ENCODE measurements at regions not wholly inside any gene's neighbourhood (a gene's known extent, or its start where the extent isn't known, plus 50 kb on each side); places are given as distances from the start of the nearest gene placed in this dataset.

- Histone ChIP-seq H3K9me2 (ENCODE audit: insufficient read depth) (no peaks in the 10 kb centered on the region; the same call in 1 of the 2 replicates), H3K79me2 (replicated peaks; ENCODE audit: insufficient read depth) (no peaks in the 10 kb centered on the region), H3K4me3 (no peak overlapping the region), H3K4me2 (no peak overlapping the region), H3K27me3 (ENCODE audit: insufficient read depth) (no peaks in the 10 kb centered on the region), H3K36me3 (ENCODE audit: insufficient read depth) (no peaks in the 10 kb centered on the region), H2AFZ (no peak overlapping the region), H4K20me1 (replicated peaks; ENCODE audit: insufficient read depth) (no peaks in the 10 kb centered on the region), H3F3A (replicated peaks; ENCODE audit: low read depth) (no peaks in the 10 kb centered on the region), H3K27ac (ENCODE audit: low read depth) (no peak overlapping the region), H3K4me1 (ENCODE audit: insufficient read depth) (no peaks in the 10 kb centered on the region)
- Mint-ChIP-seq H3K4me1 (no peaks in the 10 kb centered on the region), H3K27ac (no peak overlapping the region), H3K9me3 (no peaks in the 10 kb centered on the region), H3K36me3 (ENCODE audit: low read depth) (no peaks in the 10 kb centered on the region), H3K4me3 (no peak overlapping the region), H3K27me3 (ENCODE audit: insufficient read depth, low read depth, poor library complexity) (peaks cover 3% of the 10 kb centered on the region)
- TF ChIP-seq CTCF (conservative IDR thresholded peaks at IDR 0.05; ENCODE audit: low read depth in 2 of 2), result no peak
- TF ChIP-seq NANOG (IDR thresholded peaks at IDR 0.05; ENCODE audit: borderline replicate concordance), result no peak
- TF ChIP-seq STAT1 (IDR thresholded peaks at IDR 0.05; ENCODE audit: unreplicated experiment), result no peak
- no peak for TF ChIP-seq JUNB (IDR thresholded peaks at IDR 0.05; ENCODE audit: unreplicated experiment)
- no peak for TF ChIP-seq ZNF331 (CRISPR knock-in tag; IDR thresholded peaks at IDR 0.05; ENCODE audit: low read depth)
- TF ChIP-seq REST (IDR thresholded peaks at IDR 0.05; ENCODE audit: unreplicated experiment), result no peak
- TF ChIP-seq EZH2 (IDR thresholded peaks at IDR 0.05; ENCODE audit: low read depth, unreplicated experiment), result no peak
- no peak for TF ChIP-seq ZNF114 (CRISPR knock-in tag; IDR thresholded peaks at IDR 0.05)
- no peak for TF ChIP-seq ZNF462 (CRISPR knock-in tag; IDR thresholded peaks at IDR 0.05)
- ATAC-seq, result no peak
- no peak for DNase-seq (ENCODE audit: low spot score)
These were observed 184.7 kb upstream of the PLEKHG7 start for GRCh38 chr12:92518071-92518470.

Data from GM23338 (cell line).